GM12864 (cell line): ENCODE measurements at regions not wholly inside any gene's neighbourhood (a gene's known extent, or its start where the extent isn't known, plus 50 kb on each side); places are given as distances from the start of the nearest gene placed in this dataset.

Source experiments
- DNase-seq: peaks from one replicate; pipeline ENCODE4 v3.0.0-alpha.2; 2011; ENCODE audit warnings: low read depth
- H3K4me3 ChIP-seq: 2 replicates; pipeline ENCODE4 v1.5.1; 2011; ENCODE audit warnings: mild to moderate bottlenecking, low read depth, low read length, control low read depth
- CTCF ChIP-seq: IDR thresholded peaks from 2 replicates; pipeline ENCODE4 v1.5.1; 2011; ENCODE audit warnings: low read depth, mild to moderate bottlenecking, moderate library complexity, low read length, control low read depth, inconsistent platforms; ENCODE audit errors: missing control alignments

- DNase-seq = no peak
- TF ChIP-seq CTCF = no peak
These were observed 1191.8 kb downstream of the ARAP2 start for GRCh38 chr4:35052546-35052945.

GRCh38 chr4:35063031-35063570 is 1181.2 kb downstream of the ARAP2 start:
- no peak overlapping the region for H3K4me3 ChIP-seq
- no peak for DNase-seq
- no peak for TF ChIP-seq CTCF

More at GRCh38 chr4:35052546-35052945, 1191.8 kb downstream of the ARAP2 start:
- H3K4me3 ChIP-seq = no peak overlapping the region

GRCh38 chr4:35066406-35066805 is 1177.9 kb downstream of the ARAP2 start:
- no peak for DNase-seq
- no peak overlapping the region for H3K4me3 ChIP-seq
- TF ChIP-seq CTCF = no peak

- no peak overlapping the region for H3K4me3 ChIP-seq
- TF ChIP-seq CTCF = no peak
- DNase-seq = no peak
These were observed 1163.5 kb downstream of the ARAP2 start for GRCh38 chr4:35080799-35081198.

GRCh38 chr4:35087218-35087617 is 1157.1 kb downstream of the ARAP2 start:
- DNase-seq = no peak
- no peak for TF ChIP-seq CTCF

GRCh38 chr4:35100932-35101331 is 1143.4 kb downstream of the ARAP2 start:
- no peak for TF ChIP-seq CTCF
- no peak overlapping the region for H3K4me3 ChIP-seq
- DNase-seq = no peak

More at GRCh38 chr4:35087218-35087617, 1157.1 kb downstream of the ARAP2 start:
- no peak overlapping the region for H3K4me3 ChIP-seq

GRCh38 chr4:35102066-35102465 is 1142.2 kb downstream of the ARAP2 start:
- no peak for DNase-seq
- TF ChIP-seq CTCF = no peak
- H3K4me3 ChIP-seq = no peak overlapping the region
